Activated naive CD4-positive, alpha-beta T cell treated with Interleukin-2 at 50 U/mL for 16 hours (primary cell): ENCODE measurements at regions not wholly inside any gene's neighbourhood (a gene's known extent, or its start where the extent isn't known, plus 50 kb on each side); places are given as distances from the start of the nearest gene placed in this dataset.
"Not testable (repeated sequence)": the region's sequence is repeated elsewhere in the genome, so short reads cannot be mapped to it uniquely, and the experiment has no call there.

Experiments
- DNase-seq: peaks from one replicate; pipeline ENCODE4 v3.0.0-alpha.2; 2020

GRCh38 chr3:36097209-36097608 lies 283.1 kb upstream of the STAC start:
- DNase-seq = no peak

GRCh38 chr3:36114353-36114752 lies 266.0 kb upstream of the STAC start:
- DNase-seq = no peak

GRCh38 chr3:36124118-36124796 lies 256.0 kb upstream of the STAC start:
- DNase-seq = no peak

GRCh38 chr3:36132214-36132613 lies 248.1 kb upstream of the STAC start:
- DNase-seq = no peak

- DNase-seq = no peak
Measured at GRCh38 chr3:36135863-36136262, 244.4 kb upstream of the STAC start.

- DNase-seq = no peak
Measured at GRCh38 chr3:36142746-36143145, 237.6 kb upstream of the STAC start.

- no peak for DNase-seq
Measured at GRCh38 chr3:36146404-36146803, 233.9 kb upstream of the STAC start.

- no peak for DNase-seq
Measured at GRCh38 chr3:36147934-36148558, 232.3 kb upstream of the STAC start.

GRCh38 chr3:36149447-36149865 lies 230.8 kb upstream of the STAC start:
- no peak for DNase-seq

GRCh38 chr3:36155515-36155914 lies 224.8 kb upstream of the STAC start:
- DNase-seq = no peak

GRCh38 chr3:36164400-36164799 lies 215.9 kb upstream of the STAC start:
- DNase-seq = no peak

- no peak for DNase-seq
Measured at GRCh38 chr3:36165509-36166290, 214.6 kb upstream of the STAC start.

- no peak for DNase-seq
Measured at GRCh38 chr3:36166477-36166876, 213.8 kb upstream of the STAC start.

- DNase-seq = no peak
Measured at GRCh38 chr3:36172699-36173098, 207.6 kb upstream of the STAC start.

GRCh38 chr3:36175113-36175812 lies 205.0 kb upstream of the STAC start:
- DNase-seq = no peak

GRCh38 chr3:36175916-36176461 lies 204.3 kb upstream of the STAC start:
- no peak for DNase-seq

- no peak for DNase-seq
Measured at GRCh38 chr3:36178018-36178417, 202.3 kb upstream of the STAC start.

GRCh38 chr3:36182024-36182423 lies 198.3 kb upstream of the STAC start:
- no peak for DNase-seq

- not testable (repeated sequence) for DNase-seq
Measured at GRCh38 chr3:36187197-36187596, 193.1 kb upstream of the STAC start.

GRCh38 chr3:36192901-36193300 lies 187.4 kb upstream of the STAC start:
- no peak for DNase-seq

- no peak for DNase-seq
Measured at GRCh38 chr3:36193448-36193847, 186.9 kb upstream of the STAC start.

- no peak for DNase-seq
Measured at GRCh38 chr3:36196058-36196457, 184.2 kb upstream of the STAC start.

GRCh38 chr3:36197151-36197550 lies 183.2 kb upstream of the STAC start:
- DNase-seq = no peak
